ENCODE measurements at regions not wholly inside any gene's neighbourhood (a gene's known extent, or its start where the extent isn't known, plus 50 kb on each side); places are given as distances from the start of the nearest gene placed in this dataset.

DNA sequence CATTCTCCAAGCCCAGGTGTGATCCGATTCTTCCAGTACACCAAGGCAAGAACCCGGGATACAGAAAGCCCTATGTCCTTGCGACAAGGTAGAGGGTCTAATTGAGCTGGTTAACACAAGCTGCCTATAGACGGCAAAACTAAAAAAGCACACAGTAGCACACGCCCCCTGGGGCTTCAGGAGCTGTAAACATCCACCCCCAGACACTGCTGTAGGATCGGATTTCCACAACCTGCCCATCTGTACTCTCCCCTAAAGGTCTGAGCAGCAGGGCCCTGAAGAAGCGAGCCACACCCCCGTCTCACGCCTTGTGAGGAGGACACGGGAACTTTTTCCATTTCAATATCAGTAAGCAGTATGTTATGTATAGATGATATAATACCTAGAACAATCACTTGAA is 624.7 kb downstream of the BUD13 start:
- TF ChIP-seq, protein P1, sequence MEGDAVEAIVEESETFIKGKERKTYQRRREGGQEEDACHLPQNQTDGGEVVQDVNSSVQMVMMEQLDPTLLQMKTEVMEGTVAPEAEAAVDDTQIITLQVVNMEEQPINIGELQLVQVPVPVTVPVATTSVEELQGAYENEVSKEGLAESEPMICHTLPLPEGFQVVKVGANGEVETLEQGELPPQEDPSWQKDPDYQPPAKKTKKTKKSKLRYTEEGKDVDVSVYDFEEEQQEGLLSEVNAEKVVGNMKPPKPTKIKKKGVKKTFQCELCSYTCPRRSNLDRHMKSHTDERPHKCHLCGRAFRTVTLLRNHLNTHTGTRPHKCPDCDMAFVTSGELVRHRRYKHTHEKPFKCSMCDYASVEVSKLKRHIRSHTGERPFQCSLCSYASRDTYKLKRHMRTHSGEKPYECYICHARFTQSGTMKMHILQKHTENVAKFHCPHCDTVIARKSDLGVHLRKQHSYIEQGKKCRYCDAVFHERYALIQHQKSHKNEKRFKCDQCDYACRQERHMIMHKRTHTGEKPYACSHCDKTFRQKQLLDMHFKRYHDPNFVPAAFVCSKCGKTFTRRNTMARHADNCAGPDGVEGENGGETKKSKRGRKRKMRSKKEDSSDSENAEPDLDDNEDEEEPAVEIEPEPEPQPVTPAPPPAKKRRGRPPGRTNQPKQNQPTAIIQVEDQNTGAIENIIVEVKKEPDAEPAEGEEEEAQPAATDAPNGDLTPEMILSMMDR (IDR thresholded peaks at IDR 0.05): no peak
- TF ChIP-seq, protein P2, sequence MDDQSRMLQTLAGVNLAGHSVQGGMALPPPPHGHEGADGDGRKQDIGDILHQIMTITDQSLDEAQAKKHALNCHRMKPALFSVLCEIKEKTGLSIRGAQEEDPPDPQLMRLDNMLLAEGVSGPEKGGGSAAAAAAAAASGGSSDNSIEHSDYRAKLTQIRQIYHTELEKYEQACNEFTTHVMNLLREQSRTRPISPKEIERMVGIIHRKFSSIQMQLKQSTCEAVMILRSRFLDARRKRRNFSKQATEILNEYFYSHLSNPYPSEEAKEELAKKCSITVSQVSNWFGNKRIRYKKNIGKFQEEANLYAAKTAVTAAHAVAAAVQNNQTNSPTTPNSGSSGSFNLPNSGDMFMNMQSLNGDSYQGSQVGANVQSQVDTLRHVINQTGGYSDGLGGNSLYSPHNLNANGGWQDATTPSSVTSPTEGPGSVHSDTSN (IDR thresholded peaks at IDR 0.05): no peak
- TF ChIP-seq, protein P3, sequence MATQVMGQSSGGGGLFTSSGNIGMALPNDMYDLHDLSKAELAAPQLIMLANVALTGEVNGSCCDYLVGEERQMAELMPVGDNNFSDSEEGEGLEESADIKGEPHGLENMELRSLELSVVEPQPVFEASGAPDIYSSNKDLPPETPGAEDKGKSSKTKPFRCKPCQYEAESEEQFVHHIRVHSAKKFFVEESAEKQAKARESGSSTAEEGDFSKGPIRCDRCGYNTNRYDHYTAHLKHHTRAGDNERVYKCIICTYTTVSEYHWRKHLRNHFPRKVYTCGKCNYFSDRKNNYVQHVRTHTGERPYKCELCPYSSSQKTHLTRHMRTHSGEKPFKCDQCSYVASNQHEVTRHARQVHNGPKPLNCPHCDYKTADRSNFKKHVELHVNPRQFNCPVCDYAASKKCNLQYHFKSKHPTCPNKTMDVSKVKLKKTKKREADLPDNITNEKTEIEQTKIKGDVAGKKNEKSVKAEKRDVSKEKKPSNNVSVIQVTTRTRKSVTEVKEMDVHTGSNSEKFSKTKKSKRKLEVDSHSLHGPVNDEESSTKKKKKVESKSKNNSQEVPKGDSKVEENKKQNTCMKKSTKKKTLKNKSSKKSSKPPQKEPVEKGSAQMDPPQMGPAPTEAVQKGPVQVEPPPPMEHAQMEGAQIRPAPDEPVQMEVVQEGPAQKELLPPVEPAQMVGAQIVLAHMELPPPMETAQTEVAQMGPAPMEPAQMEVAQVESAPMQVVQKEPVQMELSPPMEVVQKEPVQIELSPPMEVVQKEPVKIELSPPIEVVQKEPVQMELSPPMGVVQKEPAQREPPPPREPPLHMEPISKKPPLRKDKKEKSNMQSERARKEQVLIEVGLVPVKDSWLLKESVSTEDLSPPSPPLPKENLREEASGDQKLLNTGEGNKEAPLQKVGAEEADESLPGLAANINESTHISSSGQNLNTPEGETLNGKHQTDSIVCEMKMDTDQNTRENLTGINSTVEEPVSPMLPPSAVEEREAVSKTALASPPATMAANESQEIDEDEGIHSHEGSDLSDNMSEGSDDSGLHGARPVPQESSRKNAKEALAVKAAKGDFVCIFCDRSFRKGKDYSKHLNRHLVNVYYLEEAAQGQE (IDR thresholded peaks at IDR 0.05): no peak
- no peak for TF ChIP-seq KDM1A (IDR thresholded peaks at IDR 0.05; ENCODE audit: low read depth)
- no peak for TF ChIP-seq CBX8 (IDR thresholded peaks at IDR 0.05)
- TF ChIP-seq HDAC2 (IDR thresholded peaks at IDR 0.05): no peak
- no peak for TF ChIP-seq MAZ (IDR thresholded peaks at IDR 0.05; ENCODE audit: borderline replicate concordance, low read depth, low read length)
- TF ChIP-seq RCOR1 (IDR thresholded peaks at IDR 0.05; ENCODE audit: low read depth, low read length): no peak
- TF ChIP-seq BHLHE40 (IDR thresholded peaks at IDR 0.05; ENCODE audit: low read depth, low read length): no peak
- TF ChIP-seq, protein P4, sequence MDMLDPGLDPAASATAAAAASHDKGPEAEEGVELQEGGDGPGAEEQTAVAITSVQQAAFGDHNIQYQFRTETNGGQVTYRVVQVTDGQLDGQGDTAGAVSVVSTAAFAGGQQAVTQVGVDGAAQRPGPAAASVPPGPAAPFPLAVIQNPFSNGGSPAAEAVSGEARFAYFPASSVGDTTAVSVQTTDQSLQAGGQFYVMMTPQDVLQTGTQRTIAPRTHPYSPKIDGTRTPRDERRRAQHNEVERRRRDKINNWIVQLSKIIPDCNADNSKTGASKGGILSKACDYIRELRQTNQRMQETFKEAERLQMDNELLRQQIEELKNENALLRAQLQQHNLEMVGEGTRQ (IDR thresholded peaks at IDR 0.05): no peak
- no peak for TF ChIP-seq CHD2 (IDR thresholded peaks at IDR 0.05; ENCODE audit: low read length, partially characterized antibody)
